ENCODE measurements at regions not wholly inside any gene's neighbourhood (a gene's known extent, or its start where the extent isn't known, plus 50 kb on each side); places are given as distances from the start of the nearest gene placed in this dataset.
"Not testable (repeated sequence)": the region's sequence is repeated elsewhere in the genome, so short reads cannot be mapped to it uniquely, and the experiment has no call there.

DNA sequence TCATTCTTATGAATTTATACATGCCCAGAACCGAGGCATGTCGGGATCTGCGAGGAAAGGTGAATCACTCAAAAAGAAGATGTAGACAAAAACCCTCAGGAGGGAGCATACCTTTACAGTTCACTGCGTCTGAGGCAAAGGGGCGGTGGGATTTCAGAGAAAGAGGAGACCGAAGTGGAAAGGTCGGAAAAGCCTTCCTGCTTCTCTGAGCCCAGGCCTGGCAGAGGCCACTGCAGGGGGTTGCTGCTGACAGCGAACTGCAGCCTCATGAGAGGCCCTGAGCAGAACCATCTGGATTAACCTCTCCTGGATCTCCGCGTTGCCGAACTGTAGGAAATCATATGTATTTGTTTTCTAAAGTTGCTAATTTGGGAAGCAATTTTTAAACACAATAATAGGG is 713.1 kb upstream of the SOX11 start:
- H3K36me3 Mint-ChIP-seq (ENCODE audit: insufficient read depth, unreplicated experiment), result no peaks in the 10 kb centered on the region
- CTCF ChIA-PET, result interaction anchor here (2.8 kb wide), 1 partner anchor 13 kb away, joined by 10 read pairs; no protein-coding TSS in a partner anchor
- no peak for DNase-seq (ENCODE audit: unreplicated experiment)
- no peak overlapping the region for H3K27ac Mint-ChIP-seq (ENCODE audit: low read depth, unreplicated experiment)
- POLR2A ChIA-PET, result no interaction called here
- TF ChIP-seq, protein P1, sequence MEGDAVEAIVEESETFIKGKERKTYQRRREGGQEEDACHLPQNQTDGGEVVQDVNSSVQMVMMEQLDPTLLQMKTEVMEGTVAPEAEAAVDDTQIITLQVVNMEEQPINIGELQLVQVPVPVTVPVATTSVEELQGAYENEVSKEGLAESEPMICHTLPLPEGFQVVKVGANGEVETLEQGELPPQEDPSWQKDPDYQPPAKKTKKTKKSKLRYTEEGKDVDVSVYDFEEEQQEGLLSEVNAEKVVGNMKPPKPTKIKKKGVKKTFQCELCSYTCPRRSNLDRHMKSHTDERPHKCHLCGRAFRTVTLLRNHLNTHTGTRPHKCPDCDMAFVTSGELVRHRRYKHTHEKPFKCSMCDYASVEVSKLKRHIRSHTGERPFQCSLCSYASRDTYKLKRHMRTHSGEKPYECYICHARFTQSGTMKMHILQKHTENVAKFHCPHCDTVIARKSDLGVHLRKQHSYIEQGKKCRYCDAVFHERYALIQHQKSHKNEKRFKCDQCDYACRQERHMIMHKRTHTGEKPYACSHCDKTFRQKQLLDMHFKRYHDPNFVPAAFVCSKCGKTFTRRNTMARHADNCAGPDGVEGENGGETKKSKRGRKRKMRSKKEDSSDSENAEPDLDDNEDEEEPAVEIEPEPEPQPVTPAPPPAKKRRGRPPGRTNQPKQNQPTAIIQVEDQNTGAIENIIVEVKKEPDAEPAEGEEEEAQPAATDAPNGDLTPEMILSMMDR (IDR thresholded peaks at IDR 0.05; ENCODE audit: unreplicated experiment), result no peak
- no peaks in the 10 kb centered on the region for H3K9me3 Mint-ChIP-seq (ENCODE audit: unreplicated experiment)
- no peaks in the 10 kb centered on the region for H3K4me1 Mint-ChIP-seq (ENCODE audit: insufficient read depth, unreplicated experiment)
- intact Hi-C loops (cut with micrococcal nuclease), result no loop called here
- H3K4me3 Mint-ChIP-seq (ENCODE audit: unreplicated experiment), result no peak overlapping the region
- H3K27me3 Mint-ChIP-seq (ENCODE audit: insufficient read depth, unreplicated experiment), result no peaks in the 10 kb centered on the region
- no TSS peak for BruUV-seq (replicated peaks)

DNA sequence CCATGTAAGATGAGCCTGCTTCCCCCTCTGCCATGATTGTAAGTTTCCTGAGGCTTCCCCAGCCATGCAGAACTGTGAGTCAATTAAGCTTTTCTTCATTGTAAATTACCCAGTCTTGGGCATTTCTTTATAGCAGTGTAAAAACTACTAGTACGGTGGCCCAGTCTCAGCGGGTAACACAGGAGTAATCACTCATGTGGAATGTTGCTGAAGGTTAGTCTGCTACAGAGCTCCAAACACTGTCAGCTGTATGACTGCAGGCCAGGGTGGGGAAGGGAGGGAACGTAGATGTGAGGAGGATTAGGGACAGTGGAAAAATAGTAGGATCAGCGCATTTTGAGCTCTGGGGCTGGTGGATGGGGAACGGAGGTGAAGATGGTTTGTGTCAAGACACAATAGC is 711.2 kb upstream of the SOX11 start:
- CTCF ChIA-PET, result interaction anchor here (0.5 to 2.8 kb wide), 4 partner anchors 11 to 353 kb away, joined by 3 to 10 read pairs (median 3); no protein-coding TSS in a partner anchor
- POLR2A ChIA-PET, result no interaction called here
- intact Hi-C loops (cut with micrococcal nuclease), result no loop called here
- no peak for DNase-seq (ENCODE audit: unreplicated experiment)
- H3K27ac Mint-ChIP-seq (ENCODE audit: low read depth, unreplicated experiment), result no peak overlapping the region
- H3K4me1 Mint-ChIP-seq (ENCODE audit: insufficient read depth, unreplicated experiment), result no peaks in the 10 kb centered on the region
- no TSS peak for BruUV-seq (replicated peaks)
- no peaks in the 10 kb centered on the region for H3K9me3 Mint-ChIP-seq (ENCODE audit: unreplicated experiment)
- TF ChIP-seq, protein P1 (IDR thresholded peaks at IDR 0.05; ENCODE audit: unreplicated experiment), result no peak
- no peaks in the 10 kb centered on the region for H3K36me3 Mint-ChIP-seq (ENCODE audit: insufficient read depth, unreplicated experiment)
- no peak overlapping the region for H3K4me3 Mint-ChIP-seq (ENCODE audit: unreplicated experiment)
- no peaks in the 10 kb centered on the region for H3K27me3 Mint-ChIP-seq (ENCODE audit: insufficient read depth, unreplicated experiment)

DNA sequence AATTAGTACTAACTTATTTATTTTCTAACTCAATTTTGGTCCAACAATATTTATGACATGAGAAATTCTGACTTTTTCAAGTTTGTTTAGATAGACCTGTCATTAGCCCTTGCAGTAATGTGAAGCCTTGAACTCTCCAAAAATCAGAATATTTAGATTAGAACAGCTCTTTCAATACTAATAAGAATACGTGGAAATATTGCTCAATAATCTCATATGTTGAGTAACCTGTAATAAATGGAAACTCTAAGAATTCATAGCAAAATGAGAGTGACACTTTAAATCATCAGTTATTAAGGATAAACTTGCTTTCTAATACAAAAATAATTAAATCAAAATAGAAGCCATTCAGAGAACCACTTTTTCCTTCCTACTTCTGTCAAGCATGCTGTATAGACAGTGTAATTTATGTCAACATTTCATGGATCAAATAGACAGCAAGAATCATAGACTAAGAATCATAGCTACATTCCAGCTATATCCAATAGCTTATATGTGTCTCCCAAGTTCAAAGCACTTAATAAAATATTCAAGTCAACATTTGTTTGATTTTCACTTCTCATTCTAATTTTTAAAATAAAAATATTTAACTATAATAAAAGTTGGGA is 710.3 kb upstream of the SOX11 start:
- CTCF ChIA-PET, result interaction anchor here (2.8 kb wide), 1 partner anchor 10 kb away, joined by 10 read pairs; no protein-coding TSS in a partner anchor
- H3K4me1 Mint-ChIP-seq (ENCODE audit: insufficient read depth, unreplicated experiment), result no peaks in the 10 kb centered on the region
- no peak overlapping the region for H3K27ac Mint-ChIP-seq (ENCODE audit: low read depth, unreplicated experiment)
- TF ChIP-seq, protein P1 (IDR thresholded peaks at IDR 0.05; ENCODE audit: unreplicated experiment), result no peak
- POLR2A ChIA-PET, result interaction anchor here (0.5 to 0.6 kb wide), 2 partner anchors 314 to 470 kb away, joined by 3 read pairs; no protein-coding TSS in a partner anchor
- H3K36me3 Mint-ChIP-seq (ENCODE audit: insufficient read depth, unreplicated experiment), result no peaks in the 10 kb centered on the region
- BruUV-seq (replicated peaks), result no TSS peak
- H3K27me3 Mint-ChIP-seq (ENCODE audit: insufficient read depth, unreplicated experiment), result no peaks in the 10 kb centered on the region
- no peaks in the 10 kb centered on the region for H3K9me3 Mint-ChIP-seq (ENCODE audit: unreplicated experiment)
- no peak for DNase-seq (ENCODE audit: unreplicated experiment)
- intact Hi-C loops (cut with micrococcal nuclease), result no loop called here
- no peak overlapping the region for H3K4me3 Mint-ChIP-seq (ENCODE audit: unreplicated experiment)

DNA sequence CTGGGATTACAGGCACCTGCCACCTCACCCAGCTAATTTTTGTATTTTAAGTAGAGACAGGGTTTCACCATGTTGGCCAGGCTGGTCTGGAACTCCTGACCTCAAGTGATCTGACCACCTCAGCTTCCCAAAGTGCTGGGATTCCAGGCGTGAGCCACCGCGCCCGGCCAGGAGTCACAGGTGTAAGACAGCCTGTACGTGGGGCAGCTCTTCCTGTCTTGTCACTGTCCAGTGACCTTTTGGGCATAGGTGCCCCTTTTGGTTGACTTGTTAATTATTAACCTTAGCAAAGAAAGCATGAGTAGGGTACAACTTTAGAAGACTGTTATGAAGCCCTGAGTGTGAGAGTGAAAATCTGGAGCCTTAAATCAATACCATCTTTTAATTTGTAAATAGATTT is 703.7 kb upstream of the SOX11 start:
- H3K27me3 Mint-ChIP-seq (ENCODE audit: insufficient read depth, unreplicated experiment); intact Hi-C loops (cut with micrococcal nuclease); BruUV-seq (replicated peaks); DNase-seq (ENCODE audit: unreplicated experiment); CTCF ChIA-PET; H3K4me3 Mint-ChIP-seq (ENCODE audit: unreplicated experiment); H3K27ac Mint-ChIP-seq (ENCODE audit: low read depth, unreplicated experiment); POLR2A ChIA-PET; H3K4me1 Mint-ChIP-seq (ENCODE audit: insufficient read depth, unreplicated experiment); H3K9me3 Mint-ChIP-seq (ENCODE audit: unreplicated experiment); H3K36me3 Mint-ChIP-seq (ENCODE audit: insufficient read depth, unreplicated experiment): not testable (repeated sequence)
